H1 (cell line): ENCODE measurements at regions not wholly inside any gene's neighbourhood (a gene's known extent, or its start where the extent isn't known, plus 50 kb on each side); places are given as distances from the start of the nearest gene placed in this dataset.

Source experiments
- CTCF ChIA-PET: fragments of 300-600 bp; sonication (Branson Sonifier 250); formaldehyde crosslinking; loops from one replicate; lab custom pipeline; 2021; ENCODE audit not compliant: partially characterized antibody; lab: Charles Lee
- POLR2A ChIA-PET: fragments of 300-600 bp; sonication (Branson Sonifier 250); formaldehyde crosslinking; loops from one replicate; lab custom pipeline; 2021; ENCODE audit warnings: inconsistent platforms; ENCODE audit not compliant: partially characterized antibody; lab: Charles Lee
- DNase-seq, 2 experiments: peaks; one replicate each; pipeline versions ENCODE4 v3.0.0 to v3.0.0-alpha.2; 2010 to 2022; ENCODE audit warnings: low spot score in 2 of 2, low read depth in 1 of 2, mixed read lengths in 1 of 2
- FAIRE-seq: peaks from 2 replicates; lab custom pipeline; 2011; peaks lifted over from hg19 to GRCh38; lab: Jason Lieb, UNC
- H2AFZ ChIP-seq: 2 replicates; pipeline ENCODE4 v1.8.1; 2012; ENCODE audit warnings: low read length, inconsistent platforms
- H2AK5ac ChIP-seq: 2 replicates; pipeline ENCODE4 v1.6.1; 2013; ENCODE audit warnings: low read depth, low read length
- H2BK120ac ChIP-seq: replicated peaks from 2 replicates; pipeline ENCODE3; 2013; ENCODE audit warnings: low read depth, low read length, inconsistent platforms
- H2BK12ac ChIP-seq: 2 replicates; pipeline ENCODE4 v1.6.1; 2013; ENCODE audit warnings: low read depth, low read length
- H2BK15ac ChIP-seq: 2 replicates; pipeline ENCODE4 v1.6.1; 2013; ENCODE audit warnings: low read length
- H2BK20ac ChIP-seq: 2 replicates; pipeline ENCODE4 v1.6.1; 2013; ENCODE audit warnings: low read length
- H2BK5ac ChIP-seq: 2 replicates; pipeline ENCODE4 v1.6.1; 2013; ENCODE audit warnings: low read depth, low read length
- H3K14ac ChIP-seq: 2 replicates; pipeline ENCODE4 v1.6.1; 2013; ENCODE audit warnings: inconsistent platforms; ENCODE audit not compliant: insufficient read length
- H3K18ac ChIP-seq: 2 replicates; pipeline ENCODE4 v1.6.1; 2013; ENCODE audit warnings: low read length; ENCODE audit errors: extremely low read depth
- H3K23ac ChIP-seq: 2 replicates; pipeline ENCODE4 v1.6.1; 2013; ENCODE audit warnings: inconsistent platforms; ENCODE audit not compliant: insufficient read length
- H3K23me2 ChIP-seq: 2 replicates; pipeline ENCODE4 v1.6.1; 2013; ENCODE audit warnings: low read depth, low read length
- H3K27ac ChIP-seq: 2 replicates; pipeline ENCODE4 v1.6.1; 2011; ENCODE audit warnings: low read depth, low read length, inconsistent platforms
- H3K27me3 ChIP-seq, 4 experiments: replicated peaks in 1 of 4; 1 replicate in 1 of 4; 2 replicates in 3 of 4; pipeline versions ENCODE4 v1.6.1 to v1.8.1; 2011 to 2013; ENCODE audit warnings: low read length in 3 of 4, mild to moderate bottlenecking in 3 of 4, inconsistent platforms in 2 of 4, mixed read lengths in 2 of 4, moderate library complexity in 1 of 4; ENCODE audit not compliant: control insufficient read depth in 3 of 4, insufficient read depth in 3 of 4; ENCODE audit errors: extremely low read depth in 1 of 4
- H3K36me3 ChIP-seq, 4 experiments: 2 replicates each; pipeline versions ENCODE4 v1.6.1 to v1.8.1; 2011 to 2013; ENCODE audit warnings: mild to moderate bottlenecking in 4 of 4, low read length in 3 of 4, moderate library complexity in 2 of 4, control low read depth in 1 of 4, inconsistent platforms in 1 of 4; ENCODE audit not compliant: insufficient read depth in 4 of 4, control insufficient read depth in 2 of 4
- H3K4ac ChIP-seq: replicated peaks from 2 replicates; pipeline ENCODE3; 2013; ENCODE audit warnings: low read length, low read depth, mixed read lengths, inconsistent platforms; ENCODE audit not compliant: insufficient read length
- H3K4me1 ChIP-seq, 4 experiments: replicated peaks in 1 of 4; 1 replicate in 1 of 4; 2 replicates in 3 of 4; pipeline versions ENCODE4 v1.6.1 to v1.8.1; 2011 to 2013; ENCODE audit warnings: low read length in 3 of 4, inconsistent platforms in 2 of 4, mixed read lengths in 1 of 4; ENCODE audit not compliant: insufficient read depth in 4 of 4, control insufficient read depth in 3 of 4
- H3K4me2 ChIP-seq, 2 experiments: 2 replicates each; pipeline versions ENCODE4 v1.6.1 to v1.8.1; 2011 to 2013; ENCODE audit warnings: low read depth in 2 of 2, low read length in 2 of 2, control low read depth in 1 of 2, inconsistent platforms in 1 of 2, mild to moderate bottlenecking in 1 of 2; ENCODE audit not compliant: insufficient read depth in 1 of 2
- H3K4me3 ChIP-seq, 4 experiments: fragments of 200-600, 300-600 bp in 1 of 4; sonication (generic), shearing (Covaris generic), sonication (Bioruptor Twin) in 1 of 4; 2 replicates each; pipeline versions ENCODE4 v1.5.1 to v1.8.1; 2011 to 2016; ENCODE audit warnings: low read length in 4 of 4, low read depth in 3 of 4, control low read depth in 2 of 4, inconsistent platforms in 2 of 4, mild to moderate bottlenecking in 2 of 4, mixed read lengths in 1 of 4, moderate library complexity in 1 of 4; ENCODE audit not compliant: insufficient read depth in 2 of 4; ENCODE audit errors: extremely low read depth in 1 of 4
- H3K56ac ChIP-seq: replicated peaks from 2 replicates; pipeline ENCODE3; 2013; ENCODE audit warnings: low read depth, mild to moderate bottlenecking, mixed read lengths, low read length, inconsistent platforms; ENCODE audit not compliant: insufficient read length
- H3K79me1 ChIP-seq: 2 replicates; pipeline ENCODE4 v1.6.1; 2013; ENCODE audit warnings: low read depth, low read length, control low read depth
- H3K79me2 ChIP-seq, 2 experiments: 2 replicates each; pipeline versions ENCODE4 v1.6.1 to v1.8.1; 2012 to 2013; ENCODE audit warnings: low read length in 2 of 2, mild to moderate bottlenecking in 2 of 2, inconsistent platforms in 1 of 2; ENCODE audit not compliant: insufficient read depth in 2 of 2, control insufficient read depth in 1 of 2
- H3K9ac ChIP-seq, 4 experiments: replicated peaks in 1 of 4; 1 replicate in 1 of 4; 2 replicates in 3 of 4; pipeline versions ENCODE4 v1.6.1 to v1.8.1; 2011 to 2013; ENCODE audit warnings: low read depth in 3 of 4, low read length in 3 of 4, control low read depth in 2 of 4, mild to moderate bottlenecking in 2 of 4, moderate library complexity in 2 of 4, inconsistent platforms in 1 of 4; ENCODE audit errors: extremely low read depth in 1 of 4
- H3K9me3 ChIP-seq, 2 experiments: 2 replicates each; pipeline versions ENCODE4 v1.6.1 to v1.8.1; 2012 to 2013; ENCODE audit warnings: mild to moderate bottlenecking in 2 of 2, moderate library complexity in 2 of 2, control low read depth in 1 of 2, inconsistent platforms in 1 of 2, low read depth in 1 of 2, low read length in 1 of 2, mixed read lengths in 1 of 2; ENCODE audit not compliant: insufficient read depth in 2 of 2
- H4K20me1 ChIP-seq, 2 experiments: replicated peaks in 1 of 2; 2 replicates each; pipeline versions ENCODE3 to v1.8.1; 2011 to 2013; ENCODE audit warnings: inconsistent platforms in 2 of 2, low read length in 2 of 2, mild to moderate bottlenecking in 1 of 2; ENCODE audit not compliant: insufficient read depth in 2 of 2, control insufficient read depth in 1 of 2
- H4K5ac ChIP-seq: 2 replicates; pipeline ENCODE4 v1.6.1; 2013; ENCODE audit warnings: low read length, low read depth, mixed read lengths, inconsistent platforms; ENCODE audit not compliant: insufficient read length
- H4K8ac ChIP-seq: 2 replicates; pipeline ENCODE4 v1.8.0; 2013; ENCODE audit warnings: mild to moderate bottlenecking, moderate library complexity, low read length, inconsistent platforms; ENCODE audit not compliant: insufficient read depth; ENCODE audit errors: extremely low read depth
- H4K91ac ChIP-seq: replicated peaks from 2 replicates; pipeline ENCODE3; 2013; ENCODE audit warnings: low read length, mixed read lengths, inconsistent platforms; ENCODE audit not compliant: insufficient read length
- CBX8 ChIP-seq: fragments of 300-800, 300-1000 bp; sonication (generic); IDR thresholded peaks from 2 replicates; pipeline ENCODE4 v1.7.1; 2016; ENCODE audit warnings: low read depth, low read length, borderline replicate concordance
- CHD1 ChIP-seq: IDR thresholded peaks from 2 replicates; pipeline ENCODE4 v1.6.1; 2012; ENCODE audit warnings: low read depth, low read length, improper control_type of control experiment
- EGR1 ChIP-seq: IDR thresholded peaks from 2 replicates; pipeline ENCODE4 v1.6.1; 2011; ENCODE audit warnings: low read depth, low read length, borderline replicate concordance
- EZH2 ChIP-seq: fragments of 200-600 bp; sonication (generic); IDR thresholded peaks from 2 replicates; pipeline ENCODE4 v1.7.1; 2012; ENCODE audit warnings: low read depth, mild to moderate bottlenecking, moderate library complexity, low read length, inconsistent platforms; ENCODE audit not compliant: severe bottlenecking
- GABPA ChIP-seq: IDR thresholded peaks from 2 replicates; pipeline ENCODE4 v1.6.1; 2011; ENCODE audit warnings: mild to moderate bottlenecking, low read length, moderate library complexity, borderline replicate concordance; ENCODE audit not compliant: insufficient read depth
- NANOG ChIP-seq: IDR thresholded peaks from 2 replicates; pipeline ENCODE4 v1.6.1; 2011; ENCODE audit warnings: low read length, low read depth, mild to moderate bottlenecking, inconsistent platforms; ENCODE audit not compliant: insufficient read depth, poor library complexity, severe bottlenecking
- POLR2AphosphoS5 ChIP-seq: IDR thresholded peaks from 2 replicates; pipeline ENCODE4 v1.6.1; 2011; ENCODE audit warnings: low read depth, low read length
- POU5F1 ChIP-seq: IDR thresholded peaks from 2 replicates; pipeline ENCODE4 v1.6.1; 2011; ENCODE audit warnings: low read depth, mild to moderate bottlenecking, low read length, moderate library complexity
- RAD21 ChIP-seq, 2 experiments: IDR thresholded peaks in 1 of 2; conservative IDR thresholded peaks in 1 of 2; 2 replicates each; pipeline ENCODE4 v1.6.1; 2011; ENCODE audit warnings: low read depth in 2 of 2, low read length in 2 of 2, improper control_type of control experiment in 1 of 2, inconsistent platforms in 1 of 2, mild to moderate bottlenecking in 1 of 2, moderate library complexity in 1 of 2
- SAP30 ChIP-seq: fragments of 300-600 bp; sonication (generic); IDR thresholded peaks from 2 replicates; pipeline ENCODE4 v1.7.1; 2012; ENCODE audit warnings: low read length, moderate library complexity, mild to moderate bottlenecking, inconsistent platforms; ENCODE audit not compliant: insufficient read depth, insufficient replicate concordance
- TAF1 ChIP-seq: IDR thresholded peaks from 2 replicates; pipeline ENCODE4 v1.6.1; 2011; ENCODE audit warnings: mild to moderate bottlenecking, low read depth, low read length
- TCF12 ChIP-seq: IDR thresholded peaks from 2 replicates; pipeline ENCODE4 v1.6.1; 2011; ENCODE audit warnings: low read depth, mild to moderate bottlenecking, low read length
- TF ChIP-seq, protein P1 (sequence below), 3 experiments: IDR thresholded peaks; 1 replicate in 2 of 3; 2 replicates in 1 of 3; pipeline versions ENCODE4 v1.5.1 to v1.6.1; 2011; ENCODE audit warnings: low read length in 3 of 3, mild to moderate bottlenecking in 3 of 3, inconsistent platforms in 2 of 3, low read depth in 1 of 3, moderate library complexity in 1 of 3; ENCODE audit not compliant: insufficient read depth in 1 of 3; ENCODE audit errors: control extremely low read depth in 1 of 3

GRCh38 chr12:77629141-77629540, 201.6 kb upstream of the NAV3 start:
- Histone ChIP-seq H3K9me3 (no peaks in the 10 kb centered on the region), H2BK120ac (no peak overlapping the region), H3K23me2 (no peaks in the 10 kb centered on the region), H3K79me1 (no peaks in the 10 kb centered on the region), H3K56ac (no peak overlapping the region), H3K4me1 (no peaks in the 10 kb centered on the region), H2BK12ac (no peak overlapping the region), H3K23ac (no peak overlapping the region), H3K14ac (no peak overlapping the region), H4K5ac (no peak overlapping the region), H4K8ac (no peak overlapping the region), H3K27ac (no peak overlapping the region), H4K20me1 (no peaks in the 10 kb centered on the region), H2BK15ac (no peak overlapping the region), H3K4me3 (no peak overlapping the region), H2BK20ac (no peak overlapping the region), H3K79me2 (no peaks in the 10 kb centered on the region), H4K91ac (no peak overlapping the region), H3K4ac (no peak overlapping the region), H3K36me3 (no peaks in the 10 kb centered on the region), H2AK5ac (no peak overlapping the region), H3K27me3 (no peaks in the 10 kb centered on the region), H3K18ac (no peak overlapping the region), H3K9ac (no peak overlapping the region), H3K4me2 (no peak overlapping the region), H2BK5ac (no peak overlapping the region), H2AFZ (no peak overlapping the region)
- CTCF ChIA-PET, result no interaction called here
- no peak for FAIRE-seq
- no peak for DNase-seq
- POLR2A ChIA-PET, result no interaction called here
- TF ChIP-seq POLR2AphosphoS5, result no peak
- TF ChIP-seq, protein P1, sequence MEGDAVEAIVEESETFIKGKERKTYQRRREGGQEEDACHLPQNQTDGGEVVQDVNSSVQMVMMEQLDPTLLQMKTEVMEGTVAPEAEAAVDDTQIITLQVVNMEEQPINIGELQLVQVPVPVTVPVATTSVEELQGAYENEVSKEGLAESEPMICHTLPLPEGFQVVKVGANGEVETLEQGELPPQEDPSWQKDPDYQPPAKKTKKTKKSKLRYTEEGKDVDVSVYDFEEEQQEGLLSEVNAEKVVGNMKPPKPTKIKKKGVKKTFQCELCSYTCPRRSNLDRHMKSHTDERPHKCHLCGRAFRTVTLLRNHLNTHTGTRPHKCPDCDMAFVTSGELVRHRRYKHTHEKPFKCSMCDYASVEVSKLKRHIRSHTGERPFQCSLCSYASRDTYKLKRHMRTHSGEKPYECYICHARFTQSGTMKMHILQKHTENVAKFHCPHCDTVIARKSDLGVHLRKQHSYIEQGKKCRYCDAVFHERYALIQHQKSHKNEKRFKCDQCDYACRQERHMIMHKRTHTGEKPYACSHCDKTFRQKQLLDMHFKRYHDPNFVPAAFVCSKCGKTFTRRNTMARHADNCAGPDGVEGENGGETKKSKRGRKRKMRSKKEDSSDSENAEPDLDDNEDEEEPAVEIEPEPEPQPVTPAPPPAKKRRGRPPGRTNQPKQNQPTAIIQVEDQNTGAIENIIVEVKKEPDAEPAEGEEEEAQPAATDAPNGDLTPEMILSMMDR (IDR thresholded peaks at IDR 0.05; ENCODE audit: control extremely low read depth in 1 of 3, insufficient read depth in 1 of 3, low read depth in 1 of 3, low read length in 3 of 3), result no peak
- TF ChIP-seq SAP30, result no peak
- TF ChIP-seq RAD21 (IDR thresholded peaks at IDR 0.05 in 1 of 2, conservative IDR thresholded peaks at IDR 0.05 in 1 of 2; ENCODE audit: low read depth in 2 of 2, low read length in 2 of 2), result no peak
- no peak for TF ChIP-seq POU5F1
- no peak for TF ChIP-seq EZH2
- TF ChIP-seq TCF12, result no peak
- TF ChIP-seq EGR1, result no peak
- no peak for TF ChIP-seq GABPA
- TF ChIP-seq TAF1, result no peak
- TF ChIP-seq CHD1, result no peak
- TF ChIP-seq NANOG, result no peak
- TF ChIP-seq CBX8, result no peak
